NCI-H1105 (cell line): ENCODE measurements at regions not wholly inside any gene's neighbourhood (a gene's known extent, or its start where the extent isn't known, plus 50 kb on each side); places are given as distances from the start of the nearest gene placed in this dataset.

ENCODE experiments used
- DNase-seq: peaks from one replicate; lab custom pipeline; 2025; lab: John Stamatoyannopoulos, UW

- DNase-seq = no peak
Observed at GRCh38 chr10:4074545-4075407, 289.8 kb upstream of the KLF6 start.

GRCh38 chr10:4073912-4074311, 288.9 kb upstream of the KLF6 start:
- no peak for DNase-seq

- DNase-seq = no peak
Observed at GRCh38 chr10:4070921-4071660, 286.1 kb upstream of the KLF6 start.

- DNase-seq = no peak
Observed at GRCh38 chr10:4070184-4070583, 285.2 kb upstream of the KLF6 start.

GRCh38 chr10:4069491-4069890, 284.5 kb upstream of the KLF6 start:
- no peak for DNase-seq

- DNase-seq = no peak
Observed at GRCh38 chr10:4068629-4069028, 283.6 kb upstream of the KLF6 start.

GRCh38 chr10:4067931-4068561, 283.0 kb upstream of the KLF6 start:
- no peak for DNase-seq

GRCh38 chr10:4067531-4067930, 282.5 kb upstream of the KLF6 start:
- no peak for DNase-seq

- no peak for DNase-seq
Observed at GRCh38 chr10:4066581-4067390, 281.8 kb upstream of the KLF6 start.

GRCh38 chr10:4064489-4064888, 279.5 kb upstream of the KLF6 start:
- no peak for DNase-seq

GRCh38 chr10:4063717-4064116, 278.7 kb upstream of the KLF6 start:
- DNase-seq = no peak

- no peak for DNase-seq
Observed at GRCh38 chr10:4062751-4063150, 277.7 kb upstream of the KLF6 start.

- DNase-seq = no peak
Observed at GRCh38 chr10:4062072-4062471, 277.1 kb upstream of the KLF6 start.

GRCh38 chr10:4061441-4061951, 276.5 kb upstream of the KLF6 start:
- no peak for DNase-seq

- DNase-seq = no peak
Observed at GRCh38 chr10:4059471-4060138, 274.6 kb upstream of the KLF6 start.

GRCh38 chr10:4058514-4059029, 273.6 kb upstream of the KLF6 start:
- no peak for DNase-seq

- no peak for DNase-seq
Observed at GRCh38 chr10:4057725-4058513, 272.9 kb upstream of the KLF6 start.

- no peak for DNase-seq
Observed at GRCh38 chr10:4057021-4057420, 272.0 kb upstream of the KLF6 start.

GRCh38 chr10:4054656-4055435, 269.8 kb upstream of the KLF6 start:
- no peak for DNase-seq
